GM19025 (cell line): ENCODE measurements at regions not wholly inside any gene's neighbourhood (a gene's known extent, or its start where the extent isn't known, plus 50 kb on each side); places are given as distances from the start of the nearest gene placed in this dataset.

Experiments
- ATAC-seq: cut with Tn5 transposase; IDR thresholded peaks from one replicate; pipeline ENCODE4 v1.9.1; 2021; ENCODE audit warnings: mild to moderate bottlenecking, low read depth, moderate library complexity; ENCODE audit not compliant: unreplicated experiment

- ATAC-seq = no peak
Measured at GRCh38 chr21:28791595-28792282, 200.9 kb downstream of the LTN1 start.

- no peak for ATAC-seq
Measured at GRCh38 chr21:28790335-28790734, 202.3 kb downstream of the LTN1 start.

GRCh38 chr21:28789523-28789922 lies 203.2 kb downstream of the LTN1 start:
- no peak for ATAC-seq

DNA sequence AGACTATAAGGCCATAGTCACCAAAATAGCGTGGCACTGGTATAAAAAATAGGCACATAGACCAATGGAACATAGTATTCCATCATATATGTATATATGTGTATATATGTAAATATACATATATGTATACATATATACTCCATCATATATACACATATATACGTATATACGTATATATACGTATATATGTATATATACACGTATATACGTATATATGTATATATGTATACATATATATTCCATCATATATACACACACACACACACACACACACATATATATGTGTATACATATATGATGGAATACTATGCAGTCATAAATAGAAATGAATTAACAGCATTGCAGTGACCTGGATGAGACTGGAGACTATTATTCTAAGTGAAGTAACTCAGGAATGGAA lies 204.6 kb downstream of the LTN1 start:
- no peak for ATAC-seq

- ATAC-seq = no peak
Measured at GRCh38 chr21:28783641-28784185, 209.0 kb downstream of the LTN1 start.

- no peak for ATAC-seq
Measured at GRCh38 chr21:28781602-28782276, 210.9 kb downstream of the LTN1 start.

GRCh38 chr21:28779914-28780313 lies 212.8 kb downstream of the LTN1 start:
- no peak for ATAC-seq

DNA sequence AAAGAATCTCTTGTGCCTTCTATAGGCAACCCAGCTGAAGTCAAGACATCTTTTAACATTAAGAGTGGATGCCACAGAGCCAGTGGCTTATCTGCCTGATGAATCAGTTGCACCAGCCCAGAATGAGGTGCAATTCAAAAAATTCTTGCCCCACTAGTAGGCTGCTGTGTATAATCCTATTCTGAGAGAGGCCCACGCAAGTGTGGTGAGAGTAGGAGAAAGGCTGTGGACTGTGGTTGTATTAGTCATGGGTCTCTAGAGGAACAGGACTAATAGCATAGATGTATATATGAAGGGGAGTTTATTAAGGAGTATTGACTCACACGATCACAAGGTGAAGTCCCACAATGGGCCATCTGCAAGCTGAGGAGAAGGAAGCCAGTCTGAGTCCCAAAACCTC lies 216.4 kb downstream of the LTN1 start:
- no peak for ATAC-seq

- ATAC-seq = no peak
Measured at GRCh38 chr21:28775071-28775470, 217.6 kb downstream of the LTN1 start.

DNA sequence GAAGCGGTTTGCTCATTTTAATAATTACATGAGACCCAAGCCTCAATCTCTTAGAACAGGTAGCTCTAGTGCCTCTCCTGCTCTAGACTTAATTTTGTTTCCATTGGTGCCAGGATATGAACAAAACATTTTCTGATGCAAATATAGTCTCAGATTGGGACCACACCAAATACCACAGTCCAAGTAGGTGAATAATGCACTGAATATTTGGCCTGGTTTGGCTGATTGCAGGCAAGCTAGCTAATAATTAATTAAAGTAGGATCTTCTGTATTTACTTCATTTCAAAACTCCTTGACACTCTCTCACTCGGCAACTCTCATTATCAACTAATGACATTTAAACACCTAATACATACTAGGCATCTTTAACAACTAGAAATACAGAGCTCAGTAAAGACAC lies 219.6 kb downstream of the LTN1 start:
- ATAC-seq = no peak

GRCh38 chr21:28771790-28772501 lies 220.7 kb downstream of the LTN1 start:
- ATAC-seq = no peak

DNA sequence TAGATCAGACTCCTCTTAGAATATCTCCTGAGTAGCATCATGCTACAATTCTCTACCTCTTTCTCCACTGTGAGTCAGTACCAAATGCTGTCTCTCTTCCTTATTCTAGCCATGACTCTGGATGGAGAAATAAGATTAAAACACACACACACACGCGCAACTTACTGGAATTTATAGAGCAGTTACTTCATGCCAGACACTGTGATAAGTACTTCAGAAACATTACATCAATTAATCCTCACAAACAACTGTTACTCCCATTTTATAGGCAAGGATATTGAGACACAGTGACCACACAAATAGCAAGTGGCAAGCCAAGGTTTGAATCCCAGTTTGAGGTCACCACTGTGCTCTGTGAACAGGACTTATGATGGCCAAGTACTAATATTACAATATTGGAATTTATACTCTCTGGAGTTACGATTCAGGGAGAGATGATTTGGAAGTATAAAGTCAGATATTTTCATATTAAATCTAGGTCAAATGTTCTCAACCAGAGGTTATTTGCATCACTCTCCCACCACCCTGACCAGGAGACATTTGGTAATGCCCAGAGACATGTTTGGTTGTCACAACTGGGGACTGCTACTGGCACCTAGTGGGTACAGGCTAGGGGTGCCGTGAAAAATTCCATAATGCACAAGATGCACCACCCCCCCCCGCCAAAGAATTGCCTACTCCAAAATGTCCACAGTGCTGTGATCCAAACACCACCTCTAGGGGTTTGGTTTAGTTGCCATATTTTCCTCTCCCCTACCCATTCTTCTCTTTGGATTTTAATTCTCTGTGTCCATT lies 221.6 kb downstream of the LTN1 start:
- no peak for ATAC-seq

GRCh38 chr21:28769683-28770082 lies 223.0 kb downstream of the LTN1 start:
- no peak for ATAC-seq

- ATAC-seq = no peak
Measured at GRCh38 chr21:28768753-28769152, 223.9 kb downstream of the LTN1 start.

- no peak for ATAC-seq
Measured at GRCh38 chr21:28767523-28767922, 225.2 kb downstream of the LTN1 start.

DNA sequence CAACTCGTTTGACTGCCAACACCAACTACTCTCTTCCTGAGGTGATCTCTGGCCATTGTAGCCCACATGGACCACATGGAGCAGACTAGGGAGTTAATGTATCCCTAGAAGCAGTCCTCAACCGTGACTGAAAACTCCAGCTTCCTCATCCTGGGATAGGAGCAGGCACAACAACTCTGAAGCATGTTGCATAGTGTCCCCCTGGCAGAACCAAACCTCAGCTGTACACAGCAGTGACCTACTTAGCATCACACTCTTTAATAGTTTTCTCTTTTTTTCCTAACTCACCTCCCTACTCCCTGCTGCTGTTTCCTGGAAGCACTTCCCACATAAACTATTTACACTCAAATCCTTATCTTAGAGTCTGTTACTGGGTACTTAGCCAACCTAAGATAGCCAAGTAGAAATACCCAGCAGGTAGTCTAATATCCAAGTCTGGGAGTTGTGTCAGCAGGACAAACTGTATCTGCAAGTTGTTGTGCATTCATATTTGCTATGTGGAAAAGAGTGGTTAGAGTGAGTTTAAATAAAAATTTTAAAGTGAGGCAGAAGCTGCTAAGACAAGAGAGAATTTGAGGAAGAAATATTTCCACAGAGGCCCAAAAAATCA lies 228.8 kb downstream of the LTN1 start:
- no peak for ATAC-seq

- no peak for ATAC-seq
Measured at GRCh38 chr21:28762357-28762735, 230.3 kb downstream of the LTN1 start.

DNA sequence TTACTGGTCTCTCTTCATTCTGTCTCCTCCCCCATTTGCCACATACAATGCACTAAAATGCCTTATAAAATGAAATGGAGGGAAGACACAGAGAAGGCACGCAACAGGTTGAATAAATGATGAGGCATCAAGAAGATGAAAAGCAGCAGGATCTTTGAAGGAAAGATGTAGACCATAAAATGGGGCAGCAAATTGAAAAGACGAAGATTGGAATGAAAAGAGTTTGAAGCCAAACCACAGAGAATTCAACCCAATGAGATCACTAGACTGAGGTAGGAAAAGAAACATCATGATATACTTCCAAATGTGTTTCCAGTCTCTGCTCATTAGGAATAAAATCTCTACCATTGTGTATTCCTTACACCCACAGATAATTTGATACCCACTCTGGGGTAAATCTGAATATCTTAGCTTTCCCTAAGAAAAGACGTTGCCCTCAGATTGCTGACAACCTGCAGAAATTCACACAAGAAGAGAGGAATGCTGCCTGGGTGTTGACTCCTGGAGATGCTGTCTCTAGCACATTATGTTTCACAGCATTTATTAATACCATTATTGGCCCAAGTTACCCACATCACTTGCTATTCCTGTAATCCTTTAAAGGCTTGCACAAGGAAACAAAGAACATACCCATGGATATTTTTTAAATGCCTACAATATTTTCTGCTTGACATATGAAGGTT lies 230.9 kb downstream of the LTN1 start:
- ATAC-seq = no peak

- no peak for ATAC-seq
Measured at GRCh38 chr21:28758883-28759242, 233.8 kb downstream of the LTN1 start.
